Lower leg skin (tissue), 3 donors: ENCODE measurements at regions not wholly inside any gene's neighbourhood (a gene's known extent, or its start where the extent isn't known, plus 50 kb on each side); places are given as distances from the start of the nearest gene placed in this dataset.

Experiments
- POLR2A ChIP-seq, 2 donors: fragments of 450-650 bp; IDR thresholded peaks; one replicate each; pipeline ENCODE4 v1.6.1; 2016 to 2017; ENCODE audit warnings: antibody characterized with exemption in 2 of 2, mild to moderate bottlenecking in 1 of 2, moderate library complexity in 1 of 2
- TF ChIP-seq, protein P1 (sequence below), 3 donors: fragments of 450-650 bp; IDR thresholded peaks; one replicate each; pipeline ENCODE4 v1.5.1; 2016; ENCODE audit warnings: antibody characterized with exemption in 3 of 3, mild to moderate bottlenecking in 3 of 3, moderate library complexity in 2 of 3

- TF ChIP-seq, protein P1, sequence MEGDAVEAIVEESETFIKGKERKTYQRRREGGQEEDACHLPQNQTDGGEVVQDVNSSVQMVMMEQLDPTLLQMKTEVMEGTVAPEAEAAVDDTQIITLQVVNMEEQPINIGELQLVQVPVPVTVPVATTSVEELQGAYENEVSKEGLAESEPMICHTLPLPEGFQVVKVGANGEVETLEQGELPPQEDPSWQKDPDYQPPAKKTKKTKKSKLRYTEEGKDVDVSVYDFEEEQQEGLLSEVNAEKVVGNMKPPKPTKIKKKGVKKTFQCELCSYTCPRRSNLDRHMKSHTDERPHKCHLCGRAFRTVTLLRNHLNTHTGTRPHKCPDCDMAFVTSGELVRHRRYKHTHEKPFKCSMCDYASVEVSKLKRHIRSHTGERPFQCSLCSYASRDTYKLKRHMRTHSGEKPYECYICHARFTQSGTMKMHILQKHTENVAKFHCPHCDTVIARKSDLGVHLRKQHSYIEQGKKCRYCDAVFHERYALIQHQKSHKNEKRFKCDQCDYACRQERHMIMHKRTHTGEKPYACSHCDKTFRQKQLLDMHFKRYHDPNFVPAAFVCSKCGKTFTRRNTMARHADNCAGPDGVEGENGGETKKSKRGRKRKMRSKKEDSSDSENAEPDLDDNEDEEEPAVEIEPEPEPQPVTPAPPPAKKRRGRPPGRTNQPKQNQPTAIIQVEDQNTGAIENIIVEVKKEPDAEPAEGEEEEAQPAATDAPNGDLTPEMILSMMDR (IDR thresholded peaks at IDR 0.05): no peak
- no peak for TF ChIP-seq POLR2A (IDR thresholded peaks at IDR 0.05)
Measured at GRCh38 chr6:5876076-5876475, 130.6 kb downstream of the NRN1 start.
